SK-N-SH (cell line): ENCODE measurements at regions not wholly inside any gene's neighbourhood (a gene's known extent, or its start where the extent isn't known, plus 50 kb on each side); places are given as distances from the start of the nearest gene placed in this dataset.

Experiments used
- CTCF ChIA-PET: fragments of 300-600, 350-600 bp; formaldehyde crosslinking; extraction: SDS; loops from one replicate; lab custom pipeline; 2021; lab: Yijun Ruan, JAX
- POLR2A ChIA-PET: fragments of 350-600 bp; sonication (Branson Sonifier 250); formaldehyde crosslinking; extraction: SDS; loops from one replicate; lab custom pipeline; 2020; ENCODE audit warnings: antibody characterized with exemption, inconsistent platforms; lab: Yijun Ruan, JAX
- DNase-seq: peaks from one replicate; pipeline ENCODE4 v3.0.0; 2012
- H2AFZ ChIP-seq: fragments of 200-600 bp; sonication (generic); 2 replicates; pipeline ENCODE4 v1.8.1; 2016; ENCODE audit warnings: antibody characterized with exemption, mild to moderate bottlenecking, low read depth
- H3F3A ChIP-seq: fragments of 200-600 bp; sonication (generic); replicated peaks from 2 replicates; pipeline ENCODE3; 2016; ENCODE audit warnings: antibody characterized with exemption, mild to moderate bottlenecking; ENCODE audit not compliant: insufficient read depth
- H3K27ac ChIP-seq, 2 experiments: fragments of 200-500 bp in 1 of 2; fragments of 200-600 bp in 1 of 2; sonication (Bioruptor generic) in 1 of 2; sonication (generic), shearing (Covaris generic) in 1 of 2; 2 replicates each; pipeline versions ENCODE4 v1.5.1 to v1.6.1; 2014 to 2016; ENCODE audit warnings: low read depth in 2 of 2, inconsistent platforms in 1 of 2, low read length in 1 of 2, mild to moderate bottlenecking in 1 of 2, mixed read lengths in 1 of 2
- H3K27me3 ChIP-seq: fragments of 200-600 bp; sonication (generic), shearing (Covaris generic); 2 replicates; pipeline ENCODE4 v1.6.1; 2016; ENCODE audit warnings: mixed run types; ENCODE audit not compliant: insufficient read depth
- H3K36me3 ChIP-seq, 2 experiments: fragments of 200-500 bp in 1 of 2; fragments of 200-600 bp in 1 of 2; sonication (Bioruptor generic) in 1 of 2; sonication (generic) in 1 of 2; replicated peaks in 1 of 2; 2 replicates each; pipeline versions ENCODE3 to v1.5.1; 2014 to 2016; ENCODE audit warnings: low read length in 1 of 2, mild to moderate bottlenecking in 1 of 2; ENCODE audit not compliant: insufficient read depth in 2 of 2, control insufficient read depth in 1 of 2
- H3K4me1 ChIP-seq, 2 experiments: fragments of 200-500 bp in 1 of 2; fragments of 200-600 bp in 1 of 2; sonication (Bioruptor generic) in 1 of 2; sonication (generic), shearing (Covaris generic) in 1 of 2; 2 replicates each; pipeline versions ENCODE4 v1.5.1 to v1.6.1; 2014 to 2016; ENCODE audit warnings: low read depth in 1 of 2, low read length in 1 of 2, mixed run types in 1 of 2; ENCODE audit not compliant: insufficient read depth in 2 of 2, control insufficient read depth in 1 of 2
- H3K4me2 ChIP-seq: fragments of 200-600 bp; sonication (generic), shearing (Covaris generic); 2 replicates; pipeline ENCODE4 v1.6.1; 2017; ENCODE audit warnings: mixed run types
- H3K4me3 ChIP-seq, 2 experiments: fragments of 200-500 bp in 1 of 2; fragments of 200-600 bp in 1 of 2; sonication (Bioruptor generic) in 1 of 2; sonication (generic), shearing (Covaris generic) in 1 of 2; 2 replicates each; pipeline versions ENCODE4 v1.5.1 to v1.8.1; 2014 to 2016; ENCODE audit warnings: low read depth in 2 of 2, inconsistent platforms in 1 of 2, low read length in 1 of 2, mild to moderate bottlenecking in 1 of 2, mixed read lengths in 1 of 2, moderate library complexity in 1 of 2
- H3K79me2 ChIP-seq: fragments of 200-600 bp; sonication (generic); 2 replicates; pipeline ENCODE4 v1.8.1; 2017; ENCODE audit warnings: mild to moderate bottlenecking; ENCODE audit not compliant: insufficient read depth
- H3K9ac ChIP-seq: fragments of 200-600 bp; sonication (generic); 2 replicates; pipeline ENCODE4 v1.6.1; 2017; ENCODE audit warnings: mixed run types
- H3K9me2 ChIP-seq: fragments of 200-600 bp; sonication (generic); 2 replicates; pipeline ENCODE4 v1.6.1; 2017; ENCODE audit warnings: mixed run types
- H3K9me3 ChIP-seq: fragments of 200-600 bp; sonication (generic); 2 replicates; pipeline ENCODE4 v1.6.1; 2017; ENCODE audit warnings: mixed run types, mild to moderate bottlenecking, moderate library complexity
- H4K20me1 ChIP-seq: fragments of 200-600 bp; sonication (generic); 2 replicates; pipeline ENCODE4 v1.6.1; 2017; ENCODE audit warnings: mild to moderate bottlenecking, mixed run types; ENCODE audit not compliant: insufficient read depth
- EP300 ChIP-seq, 2 experiments: IDR thresholded peaks; 2 replicates each; pipeline versions ENCODE4 v1.4.0 to v1.6.1; 2012; ENCODE audit warnings: borderline replicate concordance in 1 of 2, low read depth in 1 of 2, low read length in 1 of 2
- FOXJ3 ChIP-seq: sonication (generic); formaldehyde crosslinking; IDR thresholded peaks from 2 replicates; pipeline ENCODE4 v1.5.1; 2020; ENCODE audit warnings: mild to moderate bottlenecking, missing genetic modification reagents
- FOXM1 ChIP-seq: IDR thresholded peaks from 2 replicates; pipeline ENCODE4 v1.4.0; 2012; ENCODE audit warnings: low read depth, mild to moderate bottlenecking
- GABPA ChIP-seq: IDR thresholded peaks from 2 replicates; pipeline ENCODE4 v1.4.0; 2012; ENCODE audit warnings: low read depth, mild to moderate bottlenecking
- MEF2A ChIP-seq: IDR thresholded peaks from 2 replicates; pipeline ENCODE4 v1.4.0; 2012; ENCODE audit warnings: low read depth, borderline replicate concordance
- MXI1 ChIP-seq: IDR thresholded peaks from 2 replicates; pipeline ENCODE4 v1.6.1; 2012; ENCODE audit warnings: mild to moderate bottlenecking, low read depth, low read length, improper control_type of control experiment
- POLR2AphosphoS5 ChIP-seq: IDR thresholded peaks from 2 replicates; pipeline ENCODE4 v1.6.1; 2012; ENCODE audit warnings: low read depth, low read length
- RCOR1 ChIP-seq: fragments of 150-350 bp; IDR thresholded peaks from 2 replicates; pipeline ENCODE4 v1.6.1; 2017; ENCODE audit warnings: antibody characterized with exemption, low read length
- SMC3 ChIP-seq: IDR thresholded peaks from 2 replicates; pipeline ENCODE4 v1.6.1; 2012; ENCODE audit warnings: low read depth, low read length, improper control_type of control experiment
- TAF1 ChIP-seq: IDR thresholded peaks from 2 replicates; pipeline ENCODE4 v1.6.1; 2012; ENCODE audit warnings: low read depth, mild to moderate bottlenecking, low read length, moderate library complexity, borderline replicate concordance
- TCF12 ChIP-seq: IDR thresholded peaks from 2 replicates; pipeline ENCODE4 v1.4.0; 2012
- WGBS: methylation state at CpG from one replicate; pipeline ENCODE4 v1.1.6; 2017; ENCODE audit warnings: low lambda C conversion rate; 5-methylcytosine and 5-hydroxymethylcytosine counted together
- TF ChIP-seq, protein P1 (sequence below): fragments of 200-600 bp; sonication (generic); IDR thresholded peaks from 2 replicates; pipeline ENCODE4 v1.6.1; 2017; ENCODE audit warnings: antibody characterized with exemption, mild to moderate bottlenecking, moderate library complexity
- TF ChIP-seq, protein P2 (sequence below): IDR thresholded peaks from 2 replicates; pipeline ENCODE4; 2012
- TF ChIP-seq, protein P3 (sequence below): fragments of 150-350 bp; IDR thresholded peaks from 2 replicates; pipeline ENCODE4 v1.6.1; 2017; ENCODE audit warnings: antibody characterized with exemption, low read length, low read depth, borderline replicate concordance

DNA sequence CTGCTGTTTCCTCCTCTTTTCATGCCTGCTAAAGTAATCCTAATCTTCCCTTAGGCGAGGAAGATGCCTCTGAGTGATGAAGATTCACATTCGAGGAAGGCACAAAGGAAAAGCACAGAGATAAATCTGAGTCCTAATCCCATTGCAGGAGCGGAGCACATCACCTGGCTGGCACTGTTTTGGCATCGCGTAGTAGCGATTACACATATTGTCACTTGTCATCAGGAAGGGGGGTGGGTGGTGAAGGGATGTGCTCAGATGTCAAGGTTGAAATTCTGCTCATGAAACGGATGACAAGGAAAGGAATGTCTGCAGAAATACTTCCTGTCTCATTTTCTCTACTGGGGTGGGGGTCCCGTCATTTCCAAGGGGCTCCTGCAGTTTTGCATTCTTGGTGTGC is 363.1 kb upstream of the EEF2KMT start:
- Histone ChIP-seq H3F3A (no peaks in the 10 kb centered on the region), H3K4me2 (no peak overlapping the region), H3K27me3 (no peaks in the 10 kb centered on the region), H3K4me1 (peaks cover 0 to 33% of the 10 kb centered on the region in 2 experiments; a peak in 2 of 4 replicates), H3K79me2 (no peaks in the 10 kb centered on the region), H3K9me3 (no peaks in the 10 kb centered on the region), H3K4me3 (no peak overlapping the region; a peak in 1 of 4 replicates), H3K9ac (no peak overlapping the region), H3K9me2 (no peaks in the 10 kb centered on the region), H3K27ac (peak overlapping the region in 1 of 2 experiments; percentile 95; a peak in 2 of 4 replicates), H2AFZ (no peak overlapping the region), H3K36me3 (no peaks in the 10 kb centered on the region), H4K20me1 (no peaks in the 10 kb centered on the region)
- no peak for TF ChIP-seq RCOR1
- TF ChIP-seq, protein P1, sequence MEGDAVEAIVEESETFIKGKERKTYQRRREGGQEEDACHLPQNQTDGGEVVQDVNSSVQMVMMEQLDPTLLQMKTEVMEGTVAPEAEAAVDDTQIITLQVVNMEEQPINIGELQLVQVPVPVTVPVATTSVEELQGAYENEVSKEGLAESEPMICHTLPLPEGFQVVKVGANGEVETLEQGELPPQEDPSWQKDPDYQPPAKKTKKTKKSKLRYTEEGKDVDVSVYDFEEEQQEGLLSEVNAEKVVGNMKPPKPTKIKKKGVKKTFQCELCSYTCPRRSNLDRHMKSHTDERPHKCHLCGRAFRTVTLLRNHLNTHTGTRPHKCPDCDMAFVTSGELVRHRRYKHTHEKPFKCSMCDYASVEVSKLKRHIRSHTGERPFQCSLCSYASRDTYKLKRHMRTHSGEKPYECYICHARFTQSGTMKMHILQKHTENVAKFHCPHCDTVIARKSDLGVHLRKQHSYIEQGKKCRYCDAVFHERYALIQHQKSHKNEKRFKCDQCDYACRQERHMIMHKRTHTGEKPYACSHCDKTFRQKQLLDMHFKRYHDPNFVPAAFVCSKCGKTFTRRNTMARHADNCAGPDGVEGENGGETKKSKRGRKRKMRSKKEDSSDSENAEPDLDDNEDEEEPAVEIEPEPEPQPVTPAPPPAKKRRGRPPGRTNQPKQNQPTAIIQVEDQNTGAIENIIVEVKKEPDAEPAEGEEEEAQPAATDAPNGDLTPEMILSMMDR, result no peak
- no peak for TF ChIP-seq SMC3
- no peak for TF ChIP-seq MEF2A
- TF ChIP-seq FOXM1, result no peak
- TF ChIP-seq MXI1, result no peak
- 44% methylated on average over 8 of the region's 8 CpGs for WGBS
- ChIA-PET CTCF (interaction anchor here (0.5 to 2.4 kb wide), 6 partner anchors 17 to 221 kb away, joined by 3 to 12 read pairs (median 4); no protein-coding TSS in a partner anchor), POLR2A (no interaction called here)
- peak; percentile 14 for DNase-seq

DNA sequence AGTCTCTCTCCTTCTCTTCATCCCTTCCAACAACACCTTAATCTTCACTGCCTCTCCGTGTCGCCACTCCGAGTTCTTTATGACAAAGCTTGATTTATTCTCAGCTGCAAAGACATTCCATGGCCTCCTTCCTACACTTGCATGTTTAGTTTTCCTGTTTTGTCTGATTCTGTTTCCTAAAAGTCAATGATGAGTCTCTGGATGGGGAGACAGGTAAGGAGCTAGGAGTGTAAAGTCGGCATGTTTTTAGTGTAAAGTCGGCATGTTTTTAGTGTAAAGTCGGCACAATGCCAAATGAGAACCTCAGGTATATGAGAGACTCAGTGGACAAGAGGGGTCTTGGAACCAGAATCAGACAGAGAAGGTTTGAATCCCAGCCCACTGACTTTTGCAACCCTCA is 362.3 kb upstream of the EEF2KMT start:
- no peaks in the 10 kb centered on the region for H3K9me3 ChIP-seq

More for the DNA sequence above, 362.3 kb upstream of the EEF2KMT start:
- ChIA-PET CTCF (interaction anchor here (0.7 to 2.4 kb wide), 4 partner anchors 11 to 220 kb away, joined by 3 to 12 read pairs (median 4); no protein-coding TSS in a partner anchor), POLR2A (no interaction called here)
- Histone ChIP-seq H3F3A (no peaks in the 10 kb centered on the region), H3K4me1 (peaks cover 0 to 24% of the 10 kb centered on the region in 2 experiments; a peak in 2 of 4 replicates), H3K27ac (no peak overlapping the region), H3K27me3 (no peaks in the 10 kb centered on the region), H3K36me3 (no peaks in the 10 kb centered on the region), H2AFZ (no peak overlapping the region), H3K9me2 (no peaks in the 10 kb centered on the region), H3K4me3 (no peak overlapping the region), H3K4me2 (no peak overlapping the region), H4K20me1 (no peaks in the 10 kb centered on the region), H3K79me2 (no peaks in the 10 kb centered on the region), H3K9ac (no peak overlapping the region)
- DNase-seq, result no peak
- TF ChIP-seq RCOR1 (no peak), MEF2A (no peak), TAF1 (no peak), GABPA (no peak), EP300 (IDR thresholded peaks at IDR 0.05; ENCODE audit: borderline replicate concordance in 1 of 2, low read depth in 1 of 2, low read length in 1 of 2) (no peak), TCF12 (no peak), FOXJ3 (CRISPR knock-in tag) (no peak), POLR2AphosphoS5 (no peak)
- TF ChIP-seq, protein P2, sequence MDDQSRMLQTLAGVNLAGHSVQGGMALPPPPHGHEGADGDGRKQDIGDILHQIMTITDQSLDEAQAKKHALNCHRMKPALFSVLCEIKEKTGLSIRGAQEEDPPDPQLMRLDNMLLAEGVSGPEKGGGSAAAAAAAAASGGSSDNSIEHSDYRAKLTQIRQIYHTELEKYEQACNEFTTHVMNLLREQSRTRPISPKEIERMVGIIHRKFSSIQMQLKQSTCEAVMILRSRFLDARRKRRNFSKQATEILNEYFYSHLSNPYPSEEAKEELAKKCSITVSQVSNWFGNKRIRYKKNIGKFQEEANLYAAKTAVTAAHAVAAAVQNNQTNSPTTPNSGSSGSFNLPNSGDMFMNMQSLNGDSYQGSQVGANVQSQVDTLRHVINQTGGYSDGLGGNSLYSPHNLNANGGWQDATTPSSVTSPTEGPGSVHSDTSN, result no peak
- TF ChIP-seq, protein P3, sequence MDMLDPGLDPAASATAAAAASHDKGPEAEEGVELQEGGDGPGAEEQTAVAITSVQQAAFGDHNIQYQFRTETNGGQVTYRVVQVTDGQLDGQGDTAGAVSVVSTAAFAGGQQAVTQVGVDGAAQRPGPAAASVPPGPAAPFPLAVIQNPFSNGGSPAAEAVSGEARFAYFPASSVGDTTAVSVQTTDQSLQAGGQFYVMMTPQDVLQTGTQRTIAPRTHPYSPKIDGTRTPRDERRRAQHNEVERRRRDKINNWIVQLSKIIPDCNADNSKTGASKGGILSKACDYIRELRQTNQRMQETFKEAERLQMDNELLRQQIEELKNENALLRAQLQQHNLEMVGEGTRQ, result no peak
- 48% methylated on average over 6 of the region's 6 CpGs for WGBS
